ENCODE measurements at regions not wholly inside any gene's neighbourhood (a gene's known extent, or its start where the extent isn't known, plus 50 kb on each side); places are given as distances from the start of the nearest gene placed in this dataset.
A peak's percentile ranks its signal among the peaks of the same experiment; 100 is the strongest.

- DNase-seq (ENCODE audit: low spot score) = no peak
Measured at GRCh38 chr1:112318263-112318662, 77.8 kb upstream of the CTTNBP2NL start.

GRCh38 chr1:112318698-112319370 is 77.2 kb upstream of the CTTNBP2NL start:
- DNase-seq (ENCODE audit: low spot score) = no peak

GRCh38 chr1:112319371-112320040 is 76.5 kb upstream of the CTTNBP2NL start:
- no peak for DNase-seq (ENCODE audit: low spot score)

- DNase-seq (ENCODE audit: low spot score) = no peak
Measured at GRCh38 chr1:112320058-112320457, 76.0 kb upstream of the CTTNBP2NL start.

GRCh38 chr1:112322018-112322417 is 74.0 kb upstream of the CTTNBP2NL start:
- no peak for DNase-seq (ENCODE audit: low spot score)

GRCh38 chr1:112322983-112323678 is 72.9 kb upstream of the CTTNBP2NL start:
- no peak for DNase-seq (ENCODE audit: low spot score)

GRCh38 chr1:112325504-112325903 is 70.5 kb upstream of the CTTNBP2NL start:
- DNase-seq (ENCODE audit: low spot score) = no peak

GRCh38 chr1:112328600-112328999 is 67.4 kb upstream of the CTTNBP2NL start:
- no peak for DNase-seq (ENCODE audit: low spot score)

- DNase-seq (ENCODE audit: low spot score) = no peak
Measured at GRCh38 chr1:112332176-112333150, 63.6 kb upstream of the CTTNBP2NL start.

- DNase-seq (ENCODE audit: low spot score) = peak; percentile 34
Measured at GRCh38 chr1:112335351-112335750, 60.7 kb upstream of the CTTNBP2NL start.

- peak; percentile 10 for DNase-seq (ENCODE audit: low spot score)
Measured at GRCh38 chr1:112337028-112337531, 58.9 kb upstream of the CTTNBP2NL start.

- DNase-seq (ENCODE audit: low spot score) = no peak
Measured at GRCh38 chr1:112341986-112342385, 54.0 kb upstream of the CTTNBP2NL start.

GRCh38 chr1:112342558-112342957 is 53.5 kb upstream of the CTTNBP2NL start:
- no peak for DNase-seq (ENCODE audit: low spot score)

- no peak for DNase-seq (ENCODE audit: low spot score)
Measured at GRCh38 chr1:112344754-112345423, 51.1 kb upstream of the CTTNBP2NL start.

Data from putamen (tissue), 1 donor.